HCT116 (cell line): ENCODE measurements at regions not wholly inside any gene's neighbourhood (a gene's known extent, or its start where the extent isn't known, plus 50 kb on each side); places are given as distances from the start of the nearest gene placed in this dataset.

Source experiments
- ATAC-seq: fragments of 200-7000 bp; cut with Tn5 transposase; 2 replicates; pipeline ENCODE4 v1.9.1; 2020; ENCODE audit warnings: mild to moderate bottlenecking, moderate library complexity
- BruUV-seq: library from RNA; stranded (reverse); fragments of 400-500 nt; replicated peaks from 2 replicates; lab custom pipeline; 2021; lab: Mats Ljungman, UMichigan
- CTCF ChIA-PET: fragments of 300-600 bp; sonication (Branson Sonifier 250); formaldehyde crosslinking; loops from one replicate; lab custom pipeline; 2021; ENCODE audit warnings: antibody characterized with exemption; lab: Charles Lee
- POLR2A ChIA-PET: fragments of 300-600, 350-600 bp; sonication (Branson Sonifier 250); formaldehyde crosslinking; loops from one replicate; lab custom pipeline; 2021; ENCODE audit warnings: antibody characterized with exemption; lab: Charles Lee
- RAD21 ChIA-PET, 2 experiments: fragments of 300-600 bp; sonication (Branson Sonifier 250); formaldehyde crosslinking; loops; one replicate each; lab custom pipeline; 2023; ENCODE audit warnings: low total read pairs in 2 of 2; ENCODE audit not compliant: uncharacterized antibody in 2 of 2, unreplicated experiment in 2 of 2, low non-redundant PET in 1 of 2; lab: Charles Lee
- DNase-seq: peaks from one replicate; pipeline ENCODE4 v3.0.0-alpha.2; 2010; ENCODE audit warnings: low read depth, low spot score
- H2AFZ ChIP-seq: fragments of 200-600 bp; shearing (Covaris generic), sonication (generic); 2 replicates; pipeline ENCODE4 v1.6.1; 2017; ENCODE audit warnings: low read depth, mixed run types, mixed read lengths, antibody characterized with exemption, low read length; ENCODE audit not compliant: poor library complexity, severe bottlenecking
- H3K27ac ChIP-seq: 2 replicates; pipeline ENCODE4 v1.5.1; 2012; ENCODE audit warnings: low read depth, low read length
- H3K27me3 ChIP-seq: fragments of 200-600 bp; sonication (generic); 2 replicates; pipeline ENCODE4 v1.6.1; 2016; ENCODE audit warnings: mixed run types, low read length, mixed read lengths; ENCODE audit not compliant: insufficient read depth
- H3K36me3 ChIP-seq, 2 experiments: fragments of 200-500 bp in 1 of 2; fragments of 200-600 bp in 1 of 2; sonication (Bioruptor generic) in 1 of 2; sonication (generic) in 1 of 2; 2 replicates each; pipeline versions ENCODE4 v1.5.1 to v1.6.1; 2014 to 2016; ENCODE audit warnings: low read length in 2 of 2, inconsistent platforms in 1 of 2, mixed read lengths in 1 of 2, mixed run types in 1 of 2; ENCODE audit not compliant: insufficient read depth in 2 of 2, control insufficient read depth in 1 of 2
- H3K4me1 ChIP-seq, 2 experiments: fragments of 200-600 bp in 1 of 2; sonication (generic) in 1 of 2; 2 replicates each; pipeline versions ENCODE4 v1.5.1 to v1.6.1; 2012 to 2017; ENCODE audit warnings: low read length in 2 of 2, inconsistent platforms in 1 of 2, mild to moderate bottlenecking in 1 of 2, mixed read lengths in 1 of 2, mixed run types in 1 of 2, moderate library complexity in 1 of 2; ENCODE audit not compliant: insufficient read depth in 2 of 2, control insufficient read depth in 1 of 2
- H3K4me2 ChIP-seq: fragments of 200-600 bp; sonication (generic); 2 replicates; pipeline ENCODE4 v1.6.1; 2017; ENCODE audit warnings: mixed run types, low read length, mixed read lengths
- H3K4me3 ChIP-seq, 2 experiments: fragments of 200-600 bp in 1 of 2; sonication (generic) in 1 of 2; replicated peaks in 1 of 2; 2 replicates each; pipeline ENCODE4 v1.5.1; 2011 to 2016; ENCODE audit warnings: low read length in 2 of 2, control low read depth in 1 of 2, low read depth in 1 of 2, mild to moderate bottlenecking in 1 of 2, mixed read lengths in 1 of 2, mixed run types in 1 of 2
- H3K79me2 ChIP-seq: fragments of 200-600 bp; sonication (generic); 2 replicates; pipeline ENCODE4 v1.6.1; 2017; ENCODE audit warnings: mild to moderate bottlenecking, mixed run types, low read length, moderate library complexity, mixed read lengths; ENCODE audit not compliant: insufficient read depth
- H3K9ac ChIP-seq: fragments of 200-600 bp; sonication (generic); 2 replicates; pipeline ENCODE4 v1.6.1; 2016; ENCODE audit warnings: low read length, mixed read lengths
- H3K9me2 ChIP-seq: fragments of 200-600 bp; sonication (generic), shearing (Covaris generic); 2 replicates; pipeline ENCODE4 v1.6.1; 2017; ENCODE audit warnings: mixed run types, mild to moderate bottlenecking, moderate library complexity; ENCODE audit not compliant: insufficient read depth
- H3K9me3 ChIP-seq, 2 experiments: fragments of 200-500 bp in 1 of 2; fragments of 200-600 bp in 1 of 2; sonication (Bioruptor generic) in 1 of 2; sonication (generic) in 1 of 2; 2 replicates each; pipeline ENCODE4 v1.6.1; 2014 to 2017; ENCODE audit warnings: low read length in 2 of 2, mixed read lengths in 2 of 2, inconsistent platforms in 1 of 2, low read depth in 1 of 2, mild to moderate bottlenecking in 1 of 2, mixed run types in 1 of 2, moderate library complexity in 1 of 2; ENCODE audit not compliant: control insufficient read depth in 1 of 2, insufficient read depth in 1 of 2
- H4K20me1 ChIP-seq: fragments of 200-600 bp; sonication (generic), shearing (Covaris generic); 2 replicates; pipeline ENCODE4 v1.6.1; 2017; ENCODE audit warnings: mixed run types, mild to moderate bottlenecking, moderate library complexity; ENCODE audit not compliant: insufficient read depth
- CBX3 ChIP-seq: IDR thresholded peaks from 2 replicates; pipeline ENCODE4 v1.6.1; 2012; ENCODE audit warnings: low read depth
- EGR1 ChIP-seq: IDR thresholded peaks from 2 replicates; pipeline ENCODE4 v1.6.1; 2012; ENCODE audit warnings: low read depth
- ELF1 ChIP-seq: IDR thresholded peaks from 2 replicates; pipeline ENCODE4 v1.6.1; 2012; ENCODE audit warnings: low read depth, borderline replicate concordance
- EZH2 ChIP-seq: fragments of 200-600 bp; sonication (generic); IDR thresholded peaks from 2 replicates; pipeline ENCODE4 v1.6.1; 2017; ENCODE audit warnings: antibody characterized with exemption, mixed run types
- EZH2phosphoT487 ChIP-seq: fragments of 200-600 bp; IDR thresholded peaks from 2 replicates; pipeline ENCODE4 v1.6.1; 2018; ENCODE audit warnings: antibody characterized with exemption, borderline replicate concordance
- FOSL1 ChIP-seq: IDR thresholded peaks from 2 replicates; pipeline ENCODE4 v1.6.1; 2012; ENCODE audit warnings: low read depth
- JUND ChIP-seq: IDR thresholded peaks from 2 replicates; pipeline ENCODE4 v1.6.1; 2012
- POLR2A ChIP-seq: IDR thresholded peaks from 2 replicates; pipeline ENCODE4 v1.7.0; 2011; ENCODE audit warnings: borderline replicate concordance; ENCODE audit not compliant: insufficient read depth, insufficient read length; ENCODE audit errors: extremely low read depth
- RAD21 ChIP-seq: IDR thresholded peaks from 2 replicates; pipeline ENCODE4 v1.6.1; 2012; ENCODE audit warnings: low read depth, mild to moderate bottlenecking
- SIN3A ChIP-seq: IDR thresholded peaks from 2 replicates; pipeline ENCODE4 v1.6.1; 2012; ENCODE audit warnings: low read depth
- SP1 ChIP-seq: IDR thresholded peaks from 2 replicates; pipeline ENCODE4 v1.6.1; 2012; ENCODE audit warnings: low read depth
- SRF ChIP-seq: IDR thresholded peaks from 2 replicates; pipeline ENCODE4 v1.6.1; 2012; ENCODE audit warnings: low read depth
- TCF7L2 ChIP-seq: IDR thresholded peaks from 2 replicates; pipeline ENCODE4 v1.7.0; 2011; ENCODE audit warnings: borderline replicate concordance, inconsistent platforms; ENCODE audit not compliant: insufficient read depth, insufficient read length; ENCODE audit errors: extremely low read depth
- YY1 ChIP-seq: IDR thresholded peaks from 2 replicates; pipeline ENCODE4 v1.6.1; 2011; ENCODE audit warnings: low read length, low read depth, moderate library complexity, mild to moderate bottlenecking; ENCODE audit not compliant: insufficient replicate concordance; ENCODE audit errors: extremely low read depth
- ZFX ChIP-seq: fragments of 450-650 bp; IDR thresholded peaks from 2 replicates; pipeline ENCODE4 v1.6.1; 2017
- ZNF274 ChIP-seq: fragments of 200-500 bp; sonication (Bioruptor generic); IDR thresholded peaks from 2 replicates; pipeline ENCODE4 v1.6.1; 2014; ENCODE audit warnings: mild to moderate bottlenecking, low read depth, low read length, inconsistent platforms
- intact Hi-C: fragments of 100-400 bp; cut with micrococcal nuclease; formaldehyde crosslinking; loops from 2 replicates; pipeline ENCODE4 v1.10.0; 2022
- TF ChIP-seq, protein P1 (sequence below): IDR thresholded peaks from 2 replicates; pipeline ENCODE4 v1.6.1; 2011; ENCODE audit warnings: mild to moderate bottlenecking, low read length, moderate library complexity; ENCODE audit not compliant: insufficient replicate concordance; ENCODE audit errors: extremely low read depth
- TF ChIP-seq, protein P2 (sequence below): IDR thresholded peaks from 2 replicates; pipeline ENCODE4 v1.6.1; 2012

DNA sequence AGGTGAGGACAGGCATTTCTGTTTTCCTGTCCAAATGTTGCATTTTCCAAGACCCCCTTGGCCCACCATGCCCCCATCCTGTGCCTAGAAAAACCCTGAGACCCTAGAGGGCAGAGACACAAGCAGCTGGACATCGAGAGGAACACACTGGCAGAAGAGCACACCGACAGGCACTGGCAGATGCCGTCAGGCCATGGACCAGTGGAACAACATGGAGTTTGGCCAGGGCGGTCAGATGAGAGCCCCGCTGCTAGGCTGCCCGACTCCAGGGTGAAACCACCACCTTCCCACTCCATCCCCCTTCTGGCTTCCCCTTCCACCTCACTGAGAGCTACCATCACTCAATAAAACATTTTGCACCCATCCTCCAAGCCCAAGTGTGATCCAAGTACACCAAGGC lies 438.4 kb downstream of the SIPA1L2 start:
- ChIA-PET RAD21 (no interaction called here), CTCF (no interaction called here), POLR2A (interaction anchor here (0.5 kb wide), 1 partner anchor 13 kb away, joined by 4 read pairs; no protein-coding TSS in a partner anchor)
- H3K9me3 ChIP-seq, result no peaks in the 10 kb centered on the region
- TF ChIP-seq, protein P1, sequence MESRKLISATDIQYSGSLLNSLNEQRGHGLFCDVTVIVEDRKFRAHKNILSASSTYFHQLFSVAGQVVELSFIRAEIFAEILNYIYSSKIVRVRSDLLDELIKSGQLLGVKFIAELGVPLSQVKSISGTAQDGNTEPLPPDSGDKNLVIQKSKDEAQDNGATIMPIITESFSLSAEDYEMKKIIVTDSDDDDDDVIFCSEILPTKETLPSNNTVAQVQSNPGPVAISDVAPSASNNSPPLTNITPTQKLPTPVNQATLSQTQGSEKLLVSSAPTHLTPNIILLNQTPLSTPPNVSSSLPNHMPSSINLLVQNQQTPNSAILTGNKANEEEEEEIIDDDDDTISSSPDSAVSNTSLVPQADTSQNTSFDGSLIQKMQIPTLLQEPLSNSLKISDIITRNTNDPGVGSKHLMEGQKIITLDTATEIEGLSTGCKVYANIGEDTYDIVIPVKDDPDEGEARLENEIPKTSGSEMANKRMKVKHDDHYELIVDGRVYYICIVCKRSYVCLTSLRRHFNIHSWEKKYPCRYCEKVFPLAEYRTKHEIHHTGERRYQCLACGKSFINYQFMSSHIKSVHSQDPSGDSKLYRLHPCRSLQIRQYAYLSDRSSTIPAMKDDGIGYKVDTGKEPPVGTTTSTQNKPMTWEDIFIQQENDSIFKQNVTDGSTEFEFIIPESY, result no peak
- TF ChIP-seq ZFX (no peak), ZNF274 (no peak), POLR2A (no peak), ELF1 (no peak), CBX3 (no peak), TCF7L2 (no peak), EZH2phosphoT487 (no peak), EGR1 (no peak), RAD21 (no peak), YY1 (no peak), SRF (no peak), SIN3A (no peak), SP1 (no peak), JUND (no peak), FOSL1 (no peak), EZH2 (no peak)
- TF ChIP-seq, protein P2, sequence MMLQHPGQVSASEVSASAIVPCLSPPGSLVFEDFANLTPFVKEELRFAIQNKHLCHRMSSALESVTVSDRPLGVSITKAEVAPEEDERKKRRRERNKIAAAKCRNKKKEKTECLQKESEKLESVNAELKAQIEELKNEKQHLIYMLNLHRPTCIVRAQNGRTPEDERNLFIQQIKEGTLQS, result no peak
- H3K36me3 ChIP-seq, result no peaks in the 10 kb centered on the region
- H3K4me2 ChIP-seq, result no peak overlapping the region
- no peak overlapping the region for H2AFZ ChIP-seq
- no peaks in the 10 kb centered on the region for H3K4me1 ChIP-seq
- intact Hi-C loops, result no loop called here
- no peak overlapping the region for H3K4me3 ChIP-seq
- no peaks in the 10 kb centered on the region for H3K79me2 ChIP-seq
- no peak for DNase-seq
- no peaks in the 10 kb centered on the region for H4K20me1 ChIP-seq
- H3K9ac ChIP-seq, result no peak overlapping the region
- no peak for ATAC-seq
- no TSS peak for BruUV-seq
- H3K9me2 ChIP-seq, result no peaks in the 10 kb centered on the region
- no peaks in the 10 kb centered on the region for H3K27me3 ChIP-seq
- H3K27ac ChIP-seq, result no peak overlapping the region
